K562 (cell line): ENCODE measurements at regions not wholly inside any gene's neighbourhood (a gene's known extent, or its start where the extent isn't known, plus 50 kb on each side); places are given as distances from the start of the nearest gene placed in this dataset.

Source experiments
- ATAC-seq: fragments of 200-7000 bp; cut with Tn5 transposase; 3 replicates; pipeline ENCODE4 v1.9.1; 2020; ENCODE audit warnings: moderate library complexity
- BruUV-seq: library from RNA; stranded (reverse); fragments of 400-500 nt; replicated peaks from 2 replicates; lab custom pipeline; 2021; lab: Mats Ljungman, UMichigan
- CTCF ChIA-PET: fragments of 300-600 bp; formaldehyde crosslinking; extraction: SDS; loops from one replicate; lab custom pipeline; 2021; ENCODE audit warnings: low intra/inter-chr PET ratio; lab: Yijun Ruan, JAX
- POLR2A ChIA-PET: fragments of 300-600, 350-650 bp; sonication (Branson Sonifier 250); formaldehyde crosslinking; extraction: SDS; loops from one replicate; lab custom pipeline; 2021; ENCODE audit warnings: antibody characterized with exemption, inconsistent platforms; lab: Yijun Ruan, JAX
- DNase-seq, 4 experiments: peaks; one replicate each; pipeline versions ENCODE4 v3.0.0 to v3.0.0-alpha.2; 2011 to 2018; ENCODE audit warnings: low spot score in 3 of 4, mixed read lengths in 3 of 4; ENCODE audit errors: extremely low read depth in 1 of 4
- FAIRE-seq: peaks from 2 replicates; lab custom pipeline; 2011; peaks lifted over from hg19 to GRCh38; lab: Jason Lieb, UNC
- H2AFZ ChIP-seq: 2 replicates; pipeline ENCODE4 v1.6.0; 2011; ENCODE audit warnings: low read depth, low read length, control low read depth, inconsistent platforms
- H3K27ac ChIP-seq: fragments of 200-600 bp; 3 replicates; pipeline ENCODE4 v1.8.0; 2011; ENCODE audit warnings: low read depth, mild to moderate bottlenecking, control low read depth, inconsistent platforms, low read length, moderate library complexity, mixed read lengths; ENCODE audit errors: extremely low read depth
- H3K27me3 ChIP-seq, 2 experiments: fragments of 300-600 bp in 1 of 2; 2 replicates in 1 of 2; 3 replicates in 1 of 2; pipeline versions ENCODE4 v1.6.0 to v1.8.0; 2011; ENCODE audit warnings: inconsistent platforms in 2 of 2, low read length in 2 of 2, mild to moderate bottlenecking in 1 of 2, mixed read lengths in 1 of 2, moderate library complexity in 1 of 2; ENCODE audit not compliant: control insufficient read depth in 2 of 2, insufficient read depth in 2 of 2
- H3K36me3 ChIP-seq: fragments of 300-600 bp; 3 replicates; pipeline ENCODE4 v1.8.0; 2011; ENCODE audit warnings: mild to moderate bottlenecking, low read length, inconsistent platforms; ENCODE audit not compliant: control insufficient read depth, insufficient read depth
- H3K4me1 ChIP-seq, 2 experiments: fragments of 200-600 bp in 1 of 2; replicated peaks in 1 of 2; 2 replicates in 1 of 2; 3 replicates in 1 of 2; pipeline versions ENCODE4 v1.5.1 to v1.8.0; 2011; ENCODE audit warnings: inconsistent platforms in 2 of 2, low read length in 2 of 2, mild to moderate bottlenecking in 1 of 2, mixed read lengths in 1 of 2, moderate library complexity in 1 of 2; ENCODE audit not compliant: control insufficient read depth in 2 of 2, insufficient read depth in 2 of 2
- H3K4me2 ChIP-seq: 2 replicates; pipeline ENCODE4 v1.6.1; 2011; ENCODE audit warnings: low read length, control low read depth, inconsistent platforms, mixed read lengths; ENCODE audit not compliant: insufficient read depth
- H3K4me3 ChIP-seq: fragments of 200-600 bp; sonication (generic), shearing (Covaris generic); 2 replicates; pipeline ENCODE4 v1.5.1; 2016; ENCODE audit warnings: control low read depth, inconsistent platforms
- H3K79me2 ChIP-seq: fragments of 200-600 bp; 3 replicates; pipeline ENCODE4 v1.8.0; 2011; ENCODE audit warnings: low read length, inconsistent platforms; ENCODE audit not compliant: control insufficient read depth, insufficient read depth
- H3K9ac ChIP-seq, 2 experiments: 2 replicates each; pipeline versions ENCODE4 v1.6.0 to v1.6.1; 2011; ENCODE audit warnings: low read depth in 2 of 2, low read length in 2 of 2, control low read depth in 1 of 2, inconsistent platforms in 1 of 2, mild to moderate bottlenecking in 1 of 2, mixed read lengths in 1 of 2; ENCODE audit not compliant: insufficient read depth in 1 of 2
- H3K9me1 ChIP-seq: one replicate; pipeline ENCODE4 v1.6.0; 2011; ENCODE audit warnings: inconsistent platforms, mild to moderate bottlenecking, low read length, moderate library complexity; ENCODE audit not compliant: control insufficient read depth, insufficient read depth
- H3K9me3 ChIP-seq: replicated peaks from 2 replicates; pipeline ENCODE4 v1.5.1; 2011; ENCODE audit warnings: low read depth, low read length, inconsistent platforms; ENCODE audit not compliant: control insufficient read depth, insufficient read depth
- H4K20me1 ChIP-seq: replicated peaks from 2 replicates; pipeline ENCODE4 v1.6.1; 2011; ENCODE audit warnings: low read length, inconsistent platforms, mixed read lengths; ENCODE audit not compliant: control insufficient read depth, insufficient read depth
- CHAMP1 ChIP-seq: fragments of 450-650 bp; IDR thresholded peaks from 2 replicates; pipeline ENCODE4 v1.6.1; 2016; ENCODE audit warnings: mild to moderate bottlenecking
- IFI16 ChIP-seq: fragments of 250-450 bp; sonication (Bioruptor Pico); IDR thresholded peaks from 2 replicates; pipeline ENCODE4 v2.1.2; 2022; ENCODE audit warnings: mild to moderate bottlenecking, inconsistent platforms
- MAFF ChIP-seq: IDR thresholded peaks from 2 replicates; pipeline ENCODE4 v1.6.1; 2012; ENCODE audit warnings: low read length, improper control_type of control experiment
- NFXL1 ChIP-seq: fragments of 450-650 bp; formaldehyde crosslinking; IDR thresholded peaks from 2 replicates; pipeline ENCODE4 v1.4.0; 2021; ENCODE audit warnings: mild to moderate bottlenecking
- RBM22 ChIP-seq: fragments of 200-400 bp; formaldehyde crosslinking; IDR thresholded peaks from 2 replicates; pipeline ENCODE4 v1.6.1; 2018; ENCODE audit warnings: low read length, low read depth; ENCODE audit not compliant: poor library complexity, severe bottlenecking
- RBM25 ChIP-seq: fragments of 200-400 bp; formaldehyde crosslinking; IDR thresholded peaks from 2 replicates; pipeline ENCODE4 v1.6.1; 2018; ENCODE audit warnings: low read length, low read depth, moderate library complexity; ENCODE audit not compliant: severe bottlenecking
- SP1 ChIP-seq: sonication (generic); formaldehyde crosslinking; IDR thresholded peaks from 2 replicates; pipeline ENCODE4 v1.8.1; 2022; ENCODE audit warnings: mild to moderate bottlenecking, missing genetic modification reagents
- TAL1 ChIP-seq: fragments of 450-650 bp; IDR thresholded peaks from 2 replicates; pipeline ENCODE4 v1.6.1; 2016; ENCODE audit warnings: mild to moderate bottlenecking
- ZBTB26 ChIP-seq: fragments of 450-650 bp; formaldehyde crosslinking; IDR thresholded peaks from 2 replicates; pipeline ENCODE4 v1.4.0; 2022; ENCODE audit warnings: missing genetic modification characterization
- ZNF395 ChIP-seq: fragments of 200-800 bp; sonication (Bioruptor generic); IDR thresholded peaks from 2 replicates; pipeline ENCODE4 v1.6.1; 2017; ENCODE audit warnings: missing genetic modification characterization, missing compliant biosample characterization
- ZNF436 ChIP-seq: fragments of 250-450, 450-650 bp; sonication (Bioruptor Pico); formaldehyde crosslinking; IDR thresholded peaks from 2 replicates; pipeline ENCODE4 v1.7.0; 2020; ENCODE audit warnings: mild to moderate bottlenecking
- ZNF830 ChIP-seq: fragments of 250-450 bp; sonication (Bioruptor Pico); IDR thresholded peaks from 2 replicates; pipeline ENCODE4 v1.5.0; 2021; ENCODE audit warnings: mild to moderate bottlenecking
- WGBS: fragments of 100-300 bp; shearing (Covaris generic); methylation state at CpG from one replicate; pipeline ENCODE4 v1.1.6; 2016; ENCODE audit warnings: low coverage, mixed read lengths; ENCODE audit not compliant: insufficient coverage; ENCODE audit errors: missing lambda C conversion rate; 5-methylcytosine and 5-hydroxymethylcytosine counted together
- in situ Hi-C: fragments of 300-500 bp; cut with MboI; formaldehyde crosslinking; loops from 4 replicates; pipeline ENCODE4 v1.15.0; 2018; ENCODE audit warnings: inconsistent platforms, mixed read lengths
- intact Hi-C: fragments of 100-400 bp; cut with micrococcal nuclease; formaldehyde crosslinking; loops from 2 replicates; pipeline ENCODE4 v1.14.2; 2022

- ATAC-seq, result no peak
- FAIRE-seq, result no peak
- Histone ChIP-seq H3K9me3 (no peaks in the 10 kb centered on the region), H3K9me1 (no peaks in the 10 kb centered on the region), H3K4me2 (no peak overlapping the region), H3K27ac (no peak overlapping the region), H3K4me3 (no peak overlapping the region), H2AFZ (no peak overlapping the region), H3K27me3 (no peaks in the 10 kb centered on the region), H3K9ac (no peak overlapping the region), H3K4me1 (no peaks in the 10 kb centered on the region), H3K36me3 (no peaks in the 10 kb centered on the region), H4K20me1 (no peaks in the 10 kb centered on the region), H3K79me2 (no peaks in the 10 kb centered on the region)
- no TSS peak for BruUV-seq
- ChIA-PET POLR2A (no interaction called here), CTCF (no interaction called here)
- no peak for TF ChIP-seq SP1
- TF ChIP-seq ZNF830 (CRISPR knock-in tag), result no peak
- TF ChIP-seq NFXL1 (CRISPR knock-in tag), result no peak
- no peak for TF ChIP-seq MAFF
- TF ChIP-seq IFI16 (CRISPR knock-in tag), result no peak
- TF ChIP-seq RBM25, result no peak
- no peak for DNase-seq
- intact Hi-C loops, result no loop called here
- in situ Hi-C loops, result no loop called here
- WGBS, result 0% methylated on average over 2 of the region's 2 CpGs
These were observed 541.7 kb upstream of the BTBD3 start for GRCh38 chr20:11375966-11376365.

GRCh38 chr20:11376420-11376819, 541.3 kb upstream of the BTBD3 start:
- no peaks in the 10 kb centered on the region for H3K9me1 ChIP-seq
- no peak overlapping the region for H3K4me3 ChIP-seq
- H3K36me3 ChIP-seq, result no peaks in the 10 kb centered on the region
- no peak overlapping the region for H3K4me2 ChIP-seq
- no peaks in the 10 kb centered on the region for H4K20me1 ChIP-seq
- FAIRE-seq (no peak), ATAC-seq (no peak), DNase-seq (no peak)
- BruUV-seq, result no TSS peak
- ChIA-PET POLR2A (no interaction called here), CTCF (no interaction called here)
- no peaks in the 10 kb centered on the region for H3K9me3 ChIP-seq
- no peak overlapping the region for H2AFZ ChIP-seq
- no peaks in the 10 kb centered on the region for H3K27me3 ChIP-seq
- H3K79me2 ChIP-seq, result no peaks in the 10 kb centered on the region
- intact Hi-C loops, result no loop called here
- in situ Hi-C loops, result no loop called here
- H3K9ac ChIP-seq, result no peak overlapping the region
- no peak overlapping the region for H3K27ac ChIP-seq
- no peaks in the 10 kb centered on the region for H3K4me1 ChIP-seq
- TF ChIP-seq RBM22, result no peak
- no peak for TF ChIP-seq CHAMP1
- no peak for TF ChIP-seq ZBTB26 (CRISPR knock-in tag)
- TF ChIP-seq ZNF395 (CRISPR knock-in tag), result no peak
- no peak for TF ChIP-seq TAL1
- no peak for TF ChIP-seq RBM25
- no peak for TF ChIP-seq ZNF436
